GM12873 (cell line): ENCODE measurements at regions not wholly inside any gene's neighbourhood (a gene's known extent, or its start where the extent isn't known, plus 50 kb on each side); places are given as distances from the start of the nearest gene placed in this dataset.

Experiments
- TF ChIP-seq, protein P1 (sequence below): IDR thresholded peaks from 2 replicates; pipeline ENCODE4 v1.5.1; 2012; ENCODE audit warnings: low read depth, mild to moderate bottlenecking, moderate library complexity, low read length, control low read depth; ENCODE audit not compliant: insufficient read depth; ENCODE audit errors: missing control alignments

GRCh38 chr5:85621668-85622067 lies 996.1 kb upstream of the COX7C start:
- TF ChIP-seq, protein P1, sequence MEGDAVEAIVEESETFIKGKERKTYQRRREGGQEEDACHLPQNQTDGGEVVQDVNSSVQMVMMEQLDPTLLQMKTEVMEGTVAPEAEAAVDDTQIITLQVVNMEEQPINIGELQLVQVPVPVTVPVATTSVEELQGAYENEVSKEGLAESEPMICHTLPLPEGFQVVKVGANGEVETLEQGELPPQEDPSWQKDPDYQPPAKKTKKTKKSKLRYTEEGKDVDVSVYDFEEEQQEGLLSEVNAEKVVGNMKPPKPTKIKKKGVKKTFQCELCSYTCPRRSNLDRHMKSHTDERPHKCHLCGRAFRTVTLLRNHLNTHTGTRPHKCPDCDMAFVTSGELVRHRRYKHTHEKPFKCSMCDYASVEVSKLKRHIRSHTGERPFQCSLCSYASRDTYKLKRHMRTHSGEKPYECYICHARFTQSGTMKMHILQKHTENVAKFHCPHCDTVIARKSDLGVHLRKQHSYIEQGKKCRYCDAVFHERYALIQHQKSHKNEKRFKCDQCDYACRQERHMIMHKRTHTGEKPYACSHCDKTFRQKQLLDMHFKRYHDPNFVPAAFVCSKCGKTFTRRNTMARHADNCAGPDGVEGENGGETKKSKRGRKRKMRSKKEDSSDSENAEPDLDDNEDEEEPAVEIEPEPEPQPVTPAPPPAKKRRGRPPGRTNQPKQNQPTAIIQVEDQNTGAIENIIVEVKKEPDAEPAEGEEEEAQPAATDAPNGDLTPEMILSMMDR: no peak

DNA sequence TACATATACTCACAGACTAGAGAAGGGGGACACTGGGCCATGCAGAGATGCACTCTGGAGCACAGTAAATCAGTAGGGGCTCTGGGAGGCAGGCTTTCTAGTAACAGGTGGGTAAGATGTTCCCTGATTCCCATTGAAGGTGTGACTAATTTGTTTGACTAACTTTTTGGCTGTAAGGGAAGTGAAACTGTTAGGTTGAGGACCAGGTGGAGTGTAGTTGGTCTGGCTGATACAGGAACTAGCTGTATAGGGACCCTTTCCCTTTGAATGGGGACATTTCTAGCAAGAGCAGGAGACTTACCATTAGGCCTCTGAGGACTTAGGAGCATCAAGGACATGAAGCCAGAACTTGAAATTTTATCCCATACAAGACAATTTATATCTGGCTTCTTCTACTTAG lies 989.6 kb upstream of the COX7C start:
- TF ChIP-seq, protein P1: no peak

DNA sequence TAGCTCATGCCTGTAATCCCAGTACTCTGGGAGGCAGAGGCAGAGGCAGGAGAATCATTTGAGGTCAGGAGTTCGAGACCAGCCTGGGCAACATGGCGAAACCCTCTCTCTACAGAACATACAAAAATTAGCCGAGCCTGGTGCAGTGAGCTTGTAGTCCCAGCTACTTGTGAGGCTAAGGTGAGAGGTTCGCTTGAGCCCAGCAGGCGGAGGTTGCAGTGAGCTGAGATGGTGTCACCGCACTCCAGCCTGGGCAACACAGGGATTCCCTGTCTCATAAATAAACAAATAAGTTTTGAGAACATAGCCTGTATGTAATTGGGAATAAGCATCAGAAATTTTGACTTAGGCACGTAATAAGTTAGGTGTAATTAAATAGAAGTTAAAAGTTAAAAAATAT lies 971.7 kb upstream of the COX7C start:
- TF ChIP-seq, protein P1: no peak

DNA sequence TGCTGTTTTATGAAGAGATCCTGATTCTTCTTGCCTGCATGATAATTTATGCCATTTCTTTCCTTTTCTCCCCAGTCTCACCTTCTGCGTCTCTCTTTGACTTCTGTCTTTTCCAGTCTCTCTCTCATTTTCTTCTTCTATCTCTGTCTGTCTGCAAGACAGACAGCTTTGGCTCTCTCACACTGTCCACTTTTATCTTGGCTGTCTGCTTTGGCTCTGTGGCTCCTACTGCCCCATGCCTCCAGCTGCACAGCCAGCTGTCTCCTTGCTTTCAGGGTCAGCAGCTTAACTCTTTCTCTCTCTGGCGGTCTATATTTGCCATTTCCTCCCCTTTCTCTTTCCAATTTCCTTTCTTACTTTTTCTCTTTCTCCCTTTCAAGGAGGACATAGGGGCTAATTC lies 971.1 kb upstream of the COX7C start:
- TF ChIP-seq, protein P1: no peak

GRCh38 chr5:85647349-85648127 lies 970.2 kb upstream of the COX7C start:
- TF ChIP-seq, protein P1: no peak

DNA sequence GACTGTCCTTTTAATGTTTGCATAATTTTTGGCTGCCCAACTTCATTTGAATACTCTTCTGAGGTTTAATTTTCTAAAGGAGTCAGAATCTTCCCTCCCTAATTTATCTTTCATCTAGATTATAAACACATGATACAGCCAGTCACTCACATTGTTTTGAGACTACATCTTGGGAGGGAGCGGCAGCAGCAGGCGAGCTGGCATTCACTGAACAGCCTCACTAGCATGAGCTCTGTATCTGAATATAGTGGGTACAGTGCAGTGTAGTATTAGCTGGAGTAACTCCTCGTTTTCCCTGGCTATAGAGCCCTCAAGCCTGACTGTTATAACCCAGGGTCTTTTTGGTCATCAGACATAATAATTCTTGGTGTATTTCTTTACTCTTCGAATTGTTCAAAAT lies 969.2 kb upstream of the COX7C start:
- TF ChIP-seq, protein P1: no peak

- TF ChIP-seq, protein P1: no peak
Measured at GRCh38 chr5:85651731-85652130, 966.0 kb upstream of the COX7C start.
